HEK293 (cell line): ENCODE measurements at regions not wholly inside any gene's neighbourhood (a gene's known extent, or its start where the extent isn't known, plus 50 kb on each side); places are given as distances from the start of the nearest gene placed in this dataset.

Experiments used
- CTCF ChIA-PET: fragments of 350-600 bp; formaldehyde crosslinking; extraction: SDS; loops from one replicate; lab custom pipeline; 2021; ENCODE audit warnings: antibody characterized with exemption; lab: Yijun Ruan, JAX
- POLR2A ChIA-PET: fragments of 300-600 bp; formaldehyde crosslinking; extraction: SDS; loops from one replicate; lab custom pipeline; 2020; ENCODE audit warnings: antibody characterized with exemption, inconsistent platforms; lab: Yijun Ruan, JAX
- H3K27ac ChIP-seq: fragments of 200-500 bp; sonication (Bioruptor generic); 2 replicates; pipeline ENCODE4 v1.5.1; 2014; ENCODE audit warnings: low read depth, low read length, control low read depth, inconsistent platforms; ENCODE audit errors: extremely low read depth
- H3K36me3 ChIP-seq, 2 experiments: fragments of 200-500 bp in 1 of 2; sonication (Bioruptor generic) in 1 of 2; 1 replicate in 1 of 2; 2 replicates in 1 of 2; pipeline ENCODE4 v1.5.1; 2014 to 2017; ENCODE audit warnings: inconsistent platforms in 2 of 2, low read length in 2 of 2; ENCODE audit not compliant: control insufficient read depth in 2 of 2, insufficient read depth in 1 of 2
- H3K4me1 ChIP-seq: fragments of 200-500 bp; sonication (Bioruptor generic); 2 replicates; pipeline ENCODE4 v1.5.1; 2014; ENCODE audit warnings: mild to moderate bottlenecking, low read length, inconsistent platforms; ENCODE audit not compliant: control insufficient read depth, insufficient read depth
- H3K4me3 ChIP-seq: 2 replicates; pipeline ENCODE4 v1.5.1; 2011; ENCODE audit warnings: low read depth, mild to moderate bottlenecking, control low read depth, low read length, moderate library complexity
- H3K9me3 ChIP-seq: fragments of 200-500 bp; sonication (Bioruptor generic); 2 replicates; pipeline ENCODE4 v1.5.1; 2014; ENCODE audit warnings: low read depth, low read length, inconsistent platforms; ENCODE audit not compliant: control insufficient read depth, insufficient read depth
- FEZF1 ChIP-seq: fragments of 450-650 bp; formaldehyde crosslinking; IDR thresholded peaks from 2 replicates; pipeline ENCODE4 v1.5.1; 2016; ENCODE audit warnings: missing biosample characterization, missing genetic modification characterization
- GLI2 ChIP-seq: fragments of 450-650 bp; formaldehyde crosslinking; IDR thresholded peaks from 2 replicates; pipeline ENCODE4; 2017; ENCODE audit warnings: missing biosample characterization, missing genetic modification characterization, low read depth, borderline replicate concordance
- IKZF3 ChIP-seq: fragments of 450-650 bp; IDR thresholded peaks from 2 replicates; pipeline ENCODE4 v1.5.0; 2018; ENCODE audit warnings: missing biosample characterization, mild to moderate bottlenecking, missing genetic modification characterization, moderate library complexity
- MZF1 ChIP-seq: fragments of 450-650 bp; formaldehyde crosslinking; IDR thresholded peaks from 2 replicates; pipeline ENCODE4 v1.5.1; 2017; ENCODE audit warnings: missing biosample characterization, missing genetic modification characterization, borderline replicate concordance
- REPIN1 ChIP-seq: fragments of 450-650 bp; formaldehyde crosslinking; IDR thresholded peaks from 2 replicates; pipeline ENCODE4 v1.5.1; 2017; ENCODE audit warnings: missing biosample characterization, missing genetic modification characterization, low read depth
- SP2 ChIP-seq: fragments of 450-650 bp; formaldehyde crosslinking; IDR thresholded peaks from 2 replicates; pipeline ENCODE4 v1.5.1; 2016; ENCODE audit warnings: missing biosample characterization, missing genetic modification characterization
- ZBTB11 ChIP-seq: fragments of 450-650 bp; formaldehyde crosslinking; conservative IDR thresholded peaks from 2 replicates; pipeline ENCODE4 v1.5.1; 2016; ENCODE audit warnings: low read depth, missing biosample characterization, missing genetic modification characterization
- ZFP3 ChIP-seq: fragments of 450-650 bp; formaldehyde crosslinking; IDR thresholded peaks from 2 replicates; pipeline ENCODE4 v1.5.1; 2016; ENCODE audit warnings: low read depth, missing biosample characterization, missing genetic modification characterization
- ZNF174 ChIP-seq: fragments of 450-650 bp; formaldehyde crosslinking; IDR thresholded peaks from 2 replicates; pipeline ENCODE4 v1.5.0; 2017; ENCODE audit warnings: missing biosample characterization, mild to moderate bottlenecking, missing genetic modification characterization
- ZNF2 ChIP-seq: fragments of 450-650 bp; formaldehyde crosslinking; IDR thresholded peaks from 2 replicates; pipeline ENCODE4 v1.5.1; 2016; ENCODE audit warnings: missing biosample characterization, missing genetic modification characterization
- ZNF239 ChIP-seq: fragments of 450-650 bp; formaldehyde crosslinking; IDR thresholded peaks from 2 replicates; pipeline ENCODE4 v1.5.1; 2016; ENCODE audit warnings: missing biosample characterization, missing genetic modification characterization
- ZNF24 ChIP-seq: fragments of 450-650 bp; formaldehyde crosslinking; IDR thresholded peaks from 2 replicates; pipeline ENCODE4 v1.5.1; 2016; ENCODE audit warnings: missing biosample characterization, missing genetic modification characterization
- ZNF266 ChIP-seq: fragments of 450-650 bp; formaldehyde crosslinking; IDR thresholded peaks from 2 replicates; pipeline ENCODE4 v1.5.1; 2016; ENCODE audit warnings: missing biosample characterization, missing genetic modification characterization, low read depth
- ZNF350 ChIP-seq: fragments of 450-650 bp; formaldehyde crosslinking; IDR thresholded peaks from 2 replicates; pipeline ENCODE4 v1.5.0; 2017; ENCODE audit warnings: missing biosample characterization, mild to moderate bottlenecking, missing genetic modification characterization
- ZNF366 ChIP-seq: fragments of 450-650 bp; formaldehyde crosslinking; conservative IDR thresholded peaks from 2 replicates; pipeline ENCODE4 v1.5.1; 2016; ENCODE audit warnings: missing biosample characterization, missing genetic modification characterization
- ZNF416 ChIP-seq: fragments of 450-650 bp; formaldehyde crosslinking; IDR thresholded peaks from 2 replicates; pipeline ENCODE4 v1.5.1; 2016; ENCODE audit warnings: missing biosample characterization, missing genetic modification characterization
- ZNF449 ChIP-seq: fragments of 450-650 bp; formaldehyde crosslinking; IDR thresholded peaks from 2 replicates; pipeline ENCODE4 v1.5.1; 2017; ENCODE audit warnings: missing biosample characterization, mild to moderate bottlenecking, missing genetic modification characterization, moderate library complexity
- ZNF473 ChIP-seq: fragments of 450-650 bp; formaldehyde crosslinking; IDR thresholded peaks from 2 replicates; pipeline ENCODE4 v1.5.1; 2017; ENCODE audit warnings: missing biosample characterization, missing genetic modification characterization
- ZNF501 ChIP-seq: fragments of 450-650 bp; formaldehyde crosslinking; IDR thresholded peaks from 2 replicates; pipeline ENCODE4 v1.5.1; 2016; ENCODE audit warnings: missing biosample characterization, missing genetic modification characterization
- ZNF544 ChIP-seq: fragments of 450-650 bp; formaldehyde crosslinking; IDR thresholded peaks from 2 replicates; pipeline ENCODE4 v1.5.0; 2017; ENCODE audit warnings: missing biosample characterization, missing genetic modification characterization
- ZNF561 ChIP-seq: fragments of 450-650 bp; IDR thresholded peaks from 2 replicates; pipeline ENCODE4 v1.5.1; 2018; ENCODE audit warnings: missing biosample characterization, missing genetic modification characterization, borderline replicate concordance
- ZNF571 ChIP-seq: fragments of 450-650 bp; formaldehyde crosslinking; IDR thresholded peaks from 2 replicates; pipeline ENCODE4 v1.5.0; 2017; ENCODE audit warnings: missing biosample characterization, missing genetic modification characterization
- ZNF658 ChIP-seq: fragments of 450-650 bp; formaldehyde crosslinking; IDR thresholded peaks from 2 replicates; pipeline ENCODE4; 2016; ENCODE audit warnings: missing biosample characterization, missing genetic modification characterization
- ZNF76 ChIP-seq: fragments of 450-650 bp; formaldehyde crosslinking; IDR thresholded peaks from 2 replicates; pipeline ENCODE4; 2016; ENCODE audit warnings: low read depth, missing biosample characterization, missing genetic modification characterization, borderline replicate concordance
- ZNF777 ChIP-seq: fragments of 450-650 bp; formaldehyde crosslinking; IDR thresholded peaks from 2 replicates; pipeline ENCODE4 v1.5.1; 2017; ENCODE audit warnings: missing biosample characterization, missing genetic modification characterization, borderline replicate concordance
- ZNF837 ChIP-seq: fragments of 450-650 bp; formaldehyde crosslinking; IDR thresholded peaks from 2 replicates; pipeline ENCODE4 v1.5.1; 2016; ENCODE audit warnings: missing biosample characterization, missing genetic modification characterization

- H3K27ac ChIP-seq = no peak overlapping the region
- POLR2A ChIA-PET = no interaction called here
Observed at GRCh38 chr1:217027403-217028080, 304.3 kb upstream of the ESRRG start.

GRCh38 chr1:217026531-217026930 is 303.3 kb upstream of the ESRRG start:
- no peak for TF ChIP-seq ZNF449 (tag by site-specific recombination)
- no peak for TF ChIP-seq GLI2
- no peak for TF ChIP-seq ZFP3 (tag by site-specific recombination)
- no peak for TF ChIP-seq ZNF174 (tag by site-specific recombination)
- no peak for TF ChIP-seq IKZF3
- no peak for TF ChIP-seq ZNF366 (tag by site-specific recombination)
- no peak for TF ChIP-seq ZNF501 (tag by site-specific recombination)
- TF ChIP-seq ZNF2 (tag by site-specific recombination) = no peak
- no peak for TF ChIP-seq ZNF571 (tag by site-specific recombination)
- TF ChIP-seq ZBTB11 (tag by site-specific recombination) = no peak
- TF ChIP-seq, all 188 proteins: peak for 0
- H3K27ac ChIP-seq = no peak overlapping the region
- ChIA-PET CTCF (no interaction called here), POLR2A (no interaction called here)
- H3K4me3 ChIP-seq = no peak overlapping the region
- H3K4me1 ChIP-seq = no peaks in the 10 kb centered on the region
- H3K9me3 ChIP-seq = no peaks in the 10 kb centered on the region
- H3K36me3 ChIP-seq = no peaks in the 10 kb centered on the region

More at GRCh38 chr1:217027403-217028080, 304.3 kb upstream of the ESRRG start:
- CTCF ChIA-PET = no interaction called here
- Histone ChIP-seq H3K9me3 (no peaks in the 10 kb centered on the region), H3K4me1 (no peaks in the 10 kb centered on the region), H3K4me3 (no peak overlapping the region), H3K36me3 (no peaks in the 10 kb centered on the region)
- TF ChIP-seq MZF1 (no peak), SP2 (no peak), ZNF350 (tag by site-specific recombination) (no peak), ZNF266 (no peak), ZNF239 (tag by site-specific recombination) (no peak), REPIN1 (no peak), ZNF544 (tag by site-specific recombination) (no peak)

GRCh38 chr1:217025381-217025780 is 302.2 kb upstream of the ESRRG start:
- POLR2A ChIA-PET = no interaction called here
- TF ChIP-seq ZNF416 (tag by site-specific recombination) (no peak), ZNF837 (no peak), ZNF473 (no peak), ZNF658 (tag by site-specific recombination) (no peak), ZNF24 (tag by site-specific recombination) (no peak), ZNF561 (tag by site-specific recombination) (no peak), ZNF76 (no peak), FEZF1 (tag by site-specific recombination) (no peak), ZNF777 (no peak), ZBTB11 (tag by site-specific recombination) (no peak)

More at GRCh38 chr1:217025381-217025780, 302.2 kb upstream of the ESRRG start:
- CTCF ChIA-PET = no interaction called here
- Histone ChIP-seq H3K36me3 (no peaks in the 10 kb centered on the region), H3K27ac (no peak overlapping the region), H3K4me1 (no peaks in the 10 kb centered on the region), H3K9me3 (no peaks in the 10 kb centered on the region), H3K4me3 (no peak overlapping the region)
